Astrocyte (in vitro differentiated cells and primary cell): ENCODE measurements at regions not wholly inside any gene's neighbourhood (a gene's known extent, or its start where the extent isn't known, plus 50 kb on each side); places are given as distances from the start of the nearest gene placed in this dataset.

ENCODE experiments used
- DNase-seq: peaks from one replicate; pipeline ENCODE4 v3.0.0-alpha.2; 2010; ENCODE audit warnings: low read depth
- FAIRE-seq: peaks from 2 replicates; lab custom pipeline; 2011; peaks lifted over from hg19 to GRCh38; lab: Jason Lieb, UNC
- H2AFZ ChIP-seq: 2 replicates; pipeline ENCODE4 v1.6.0; 2012; ENCODE audit warnings: low read depth, low read length, inconsistent platforms
- H3K27ac ChIP-seq: 2 replicates; pipeline ENCODE4 v1.5.1; 2011; ENCODE audit warnings: low read depth, low read length, inconsistent platforms
- H3K27me3 ChIP-seq: 2 replicates; pipeline ENCODE4 v1.6.0; 2011; ENCODE audit warnings: low read length, inconsistent platforms; ENCODE audit not compliant: insufficient read depth
- H3K36me3 ChIP-seq: 2 replicates; pipeline ENCODE4 v1.5.1; 2011; ENCODE audit warnings: low read length, inconsistent platforms; ENCODE audit not compliant: insufficient read depth
- H3K4me1 ChIP-seq: 2 replicates; pipeline ENCODE4 v1.5.1; 2011; ENCODE audit warnings: low read length, inconsistent platforms; ENCODE audit not compliant: insufficient read depth
- H3K4me2 ChIP-seq: 2 replicates; pipeline ENCODE4 v1.6.0; 2012; ENCODE audit warnings: low read length, inconsistent platforms
- H3K4me3 ChIP-seq: 2 replicates; pipeline ENCODE4 v1.5.1; 2011; ENCODE audit warnings: low read depth, mild to moderate bottlenecking, low read length, inconsistent platforms; ENCODE audit not compliant: insufficient read depth
- H3K79me2 ChIP-seq: 2 replicates; pipeline ENCODE4 v1.6.0; 2012; ENCODE audit warnings: mild to moderate bottlenecking, low read length, inconsistent platforms; ENCODE audit not compliant: insufficient read depth
- H3K9ac ChIP-seq: 2 replicates; pipeline ENCODE4 v1.6.0; 2012; ENCODE audit warnings: mild to moderate bottlenecking, low read length, inconsistent platforms
- H3K9me3 ChIP-seq: 2 replicates; pipeline ENCODE4 v1.5.1; 2012; ENCODE audit warnings: low read depth, mild to moderate bottlenecking, low read length, inconsistent platforms; ENCODE audit not compliant: insufficient read depth
- H4K20me1 ChIP-seq: 2 replicates; pipeline ENCODE4 v1.6.0; 2012; ENCODE audit warnings: low read length, inconsistent platforms; ENCODE audit not compliant: insufficient read depth
- H3K27ac Mint-ChIP-seq: one replicate; pipeline ENCODE4 v1.8.0; 2021; ENCODE audit warnings: mild to moderate bottlenecking, mixed read lengths; ENCODE audit not compliant: unreplicated experiment
- H3K27me3 Mint-ChIP-seq: one replicate; pipeline ENCODE4 v1.8.0; 2021; ENCODE audit warnings: low read depth, mixed read lengths; ENCODE audit not compliant: unreplicated experiment
- H3K36me3 Mint-ChIP-seq: one replicate; pipeline ENCODE4 v1.8.0; 2021; ENCODE audit warnings: low read depth, mixed read lengths; ENCODE audit not compliant: unreplicated experiment
- H3K4me1 Mint-ChIP-seq: one replicate; pipeline ENCODE4 v1.8.0; 2021; ENCODE audit warnings: low read depth, mixed read lengths; ENCODE audit not compliant: unreplicated experiment
- H3K4me3 Mint-ChIP-seq: one replicate; pipeline ENCODE4 v1.8.0; 2021; ENCODE audit warnings: mild to moderate bottlenecking, moderate library complexity, mixed read lengths; ENCODE audit not compliant: unreplicated experiment
- H3K9me3 Mint-ChIP-seq: one replicate; pipeline ENCODE4 v1.8.0; 2021; ENCODE audit warnings: mild to moderate bottlenecking, mixed read lengths; ENCODE audit not compliant: unreplicated experiment
- EZH2 ChIP-seq: IDR thresholded peaks from 2 replicates; pipeline ENCODE4 v1.6.1; 2012; ENCODE audit warnings: mild to moderate bottlenecking, low read length, inconsistent platforms; ENCODE audit not compliant: insufficient read depth
- TF ChIP-seq, protein P1 (sequence below): IDR thresholded peaks from 2 replicates; pipeline ENCODE4 v1.5.1; 2011; ENCODE audit warnings: low read depth, mild to moderate bottlenecking, inconsistent platforms, low read length, moderate library complexity; ENCODE audit not compliant: insufficient read depth

DNA sequence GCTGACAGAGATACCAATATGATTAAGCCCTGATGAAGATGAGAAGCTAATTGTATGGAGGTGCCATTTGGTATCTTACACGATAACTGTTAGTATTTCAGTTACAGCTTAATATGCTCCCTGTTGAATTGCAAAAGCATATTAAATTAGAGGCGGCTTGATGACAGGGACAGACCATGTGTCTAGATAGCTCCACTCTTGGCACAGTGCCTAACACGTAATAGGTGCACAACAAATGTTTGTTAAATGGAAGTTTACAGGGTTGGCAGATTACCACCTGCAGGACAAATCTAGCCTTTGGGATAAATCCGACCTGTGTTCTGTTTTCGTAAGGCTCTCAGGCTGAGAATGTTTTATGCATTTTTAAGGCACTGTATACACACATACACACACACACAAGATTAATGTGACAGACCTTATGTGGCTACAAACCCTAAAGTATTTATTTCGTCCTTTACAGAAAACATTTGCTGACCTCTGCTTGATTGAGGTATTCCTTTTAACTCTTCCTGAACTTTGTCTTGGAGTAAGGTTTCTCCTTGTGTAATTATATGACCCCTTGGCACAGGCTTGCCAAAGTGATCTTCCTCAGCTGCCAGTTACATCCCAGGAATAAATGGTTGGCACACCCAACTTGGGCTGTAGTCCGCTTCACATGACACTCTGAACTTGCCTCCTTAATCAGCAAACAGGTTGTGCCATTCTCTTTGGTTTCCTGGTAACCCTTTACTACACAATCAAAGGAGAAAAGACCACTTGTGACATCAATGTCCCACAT lies 348.9 kb downstream of the HRH4 start:
- DNase-seq (no peak), FAIRE-seq (no peak)
- H3K4me2 ChIP-seq = no peak overlapping the region
- H3K4me3 Mint-ChIP-seq = no peak overlapping the region
- no peaks in the 10 kb centered on the region for H3K27me3 ChIP-seq
- no peaks in the 10 kb centered on the region for H3K36me3 ChIP-seq
- no peak overlapping the region for H2AFZ ChIP-seq
- H3K4me3 ChIP-seq = no peak overlapping the region
- peaks cover 4% of the 10 kb centered on the region for H3K9me3 Mint-ChIP-seq
- no peak overlapping the region for H3K9ac ChIP-seq
- H3K9me3 ChIP-seq = no peaks in the 10 kb centered on the region
- no peaks in the 10 kb centered on the region for H3K27me3 Mint-ChIP-seq
- TF ChIP-seq EZH2 = no peak
- TF ChIP-seq, protein P1, sequence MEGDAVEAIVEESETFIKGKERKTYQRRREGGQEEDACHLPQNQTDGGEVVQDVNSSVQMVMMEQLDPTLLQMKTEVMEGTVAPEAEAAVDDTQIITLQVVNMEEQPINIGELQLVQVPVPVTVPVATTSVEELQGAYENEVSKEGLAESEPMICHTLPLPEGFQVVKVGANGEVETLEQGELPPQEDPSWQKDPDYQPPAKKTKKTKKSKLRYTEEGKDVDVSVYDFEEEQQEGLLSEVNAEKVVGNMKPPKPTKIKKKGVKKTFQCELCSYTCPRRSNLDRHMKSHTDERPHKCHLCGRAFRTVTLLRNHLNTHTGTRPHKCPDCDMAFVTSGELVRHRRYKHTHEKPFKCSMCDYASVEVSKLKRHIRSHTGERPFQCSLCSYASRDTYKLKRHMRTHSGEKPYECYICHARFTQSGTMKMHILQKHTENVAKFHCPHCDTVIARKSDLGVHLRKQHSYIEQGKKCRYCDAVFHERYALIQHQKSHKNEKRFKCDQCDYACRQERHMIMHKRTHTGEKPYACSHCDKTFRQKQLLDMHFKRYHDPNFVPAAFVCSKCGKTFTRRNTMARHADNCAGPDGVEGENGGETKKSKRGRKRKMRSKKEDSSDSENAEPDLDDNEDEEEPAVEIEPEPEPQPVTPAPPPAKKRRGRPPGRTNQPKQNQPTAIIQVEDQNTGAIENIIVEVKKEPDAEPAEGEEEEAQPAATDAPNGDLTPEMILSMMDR = no peak
- H3K36me3 Mint-ChIP-seq = peaks cover 2% of the 10 kb centered on the region
- no peaks in the 10 kb centered on the region for H3K79me2 ChIP-seq
- no peak overlapping the region for H3K27ac ChIP-seq
- H3K27ac Mint-ChIP-seq = no peak overlapping the region
- no peaks in the 10 kb centered on the region for H4K20me1 ChIP-seq
- peaks cover 4% of the 10 kb centered on the region for H3K4me1 Mint-ChIP-seq
- H3K4me1 ChIP-seq = no peaks in the 10 kb centered on the region

DNA sequence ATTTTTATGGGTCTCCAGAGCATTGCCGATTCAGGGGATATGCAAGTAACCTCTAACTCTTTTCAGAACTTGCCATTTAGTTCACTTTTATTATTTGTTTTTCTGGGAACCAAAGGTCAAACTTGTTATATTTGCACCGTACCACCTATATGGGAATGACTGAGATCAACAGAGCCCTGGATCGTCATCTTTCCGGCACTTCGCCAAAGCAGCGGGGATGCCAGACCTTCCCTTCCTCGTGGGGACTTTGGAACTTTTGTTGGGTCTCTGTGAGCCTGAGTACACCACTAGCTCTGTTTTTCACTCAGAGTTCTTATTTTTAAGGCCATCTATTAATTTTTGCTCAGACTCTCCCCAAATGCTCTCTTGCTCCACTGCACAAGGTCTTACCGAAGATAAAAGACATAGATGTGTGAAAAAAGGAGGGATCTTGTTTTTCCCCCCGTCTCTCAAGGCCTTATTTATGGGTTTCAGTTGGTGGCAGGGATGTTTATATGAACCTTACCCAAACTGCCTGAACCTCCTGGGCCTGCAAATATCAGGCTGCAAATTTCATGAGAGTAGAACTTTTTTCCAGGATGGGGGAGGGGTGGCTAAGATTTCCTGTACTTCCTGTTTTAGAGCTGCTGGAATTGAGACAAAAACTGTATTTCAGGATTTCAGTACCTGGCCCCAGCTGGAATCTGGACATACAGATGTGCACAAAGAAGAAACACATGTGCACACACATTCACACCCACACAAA lies 350.3 kb downstream of the HRH4 start:
- Mint-ChIP-seq H3K4me3 (no peak overlapping the region), H3K4me1 (peaks cover 8% of the 10 kb centered on the region), H3K27ac (no peak overlapping the region), H3K36me3 (peaks cover 2% of the 10 kb centered on the region), H3K27me3 (no peaks in the 10 kb centered on the region), H3K9me3 (peaks cover 4% of the 10 kb centered on the region)
- Histone ChIP-seq H3K4me3 (no peak overlapping the region), H3K27ac (no peak overlapping the region), H2AFZ (no peak overlapping the region), H3K79me2 (no peaks in the 10 kb centered on the region), H3K9ac (no peak overlapping the region), H3K9me3 (no peaks in the 10 kb centered on the region), H3K36me3 (no peaks in the 10 kb centered on the region), H3K4me1 (no peaks in the 10 kb centered on the region), H3K4me2 (no peak overlapping the region), H4K20me1 (no peaks in the 10 kb centered on the region), H3K27me3 (no peaks in the 10 kb centered on the region)
- DNase-seq (no peak), FAIRE-seq (no peak)
- TF ChIP-seq, protein P1 = no peak
